ENCODE measurements at regions not wholly inside any gene's neighbourhood (a gene's known extent, or its start where the extent isn't known, plus 50 kb on each side); places are given as distances from the start of the nearest gene placed in this dataset.

- TF ChIP-seq CTCF (conservative IDR thresholded peaks at IDR 0.05; ENCODE audit: low read length) (no peak), EZH2phosphoT487 (IDR thresholded peaks at IDR 0.05; ENCODE audit: borderline replicate concordance, low read depth, low read length) (no peak)
Measured at GRCh38 chr11:104442321-104442720, 278.4 kb upstream of the PDGFD start.
